WERI-Rb-1 (cell line): ENCODE measurements at regions not wholly inside any gene's neighbourhood (a gene's known extent, or its start where the extent isn't known, plus 50 kb on each side); places are given as distances from the start of the nearest gene placed in this dataset.

ENCODE experiments used
- DNase-seq: peaks from one replicate; pipeline ENCODE4 v3.0.0-alpha.2; 2020
- H3K27ac ChIP-seq: fragments of 250-450 bp; sonication (Bioruptor Pico); 2 replicates; pipeline ENCODE4 v1.5.1; 2020; ENCODE audit warnings: mild to moderate bottlenecking, moderate library complexity
- H3K27me3 ChIP-seq: fragments of 250-450 bp; sonication (Bioruptor Pico); 2 replicates; pipeline ENCODE4 v1.5.1; 2021; ENCODE audit warnings: mild to moderate bottlenecking, low read depth, moderate library complexity; ENCODE audit not compliant: insufficient read depth, severe bottlenecking
- H3K36me3 ChIP-seq: fragments of 250-450 bp; sonication (Bioruptor Pico); 2 replicates; pipeline ENCODE4 v1.5.1; 2020; ENCODE audit warnings: mild to moderate bottlenecking, moderate library complexity
- H3K4me3 ChIP-seq: 2 replicates; pipeline ENCODE4 v1.5.1; 2011; ENCODE audit warnings: low read depth, mild to moderate bottlenecking, control low read depth, low read length
- H3K9me3 ChIP-seq: fragments of 250-450 bp; sonication (Bioruptor Pico); 2 replicates; pipeline ENCODE4 v1.5.1; 2021; ENCODE audit warnings: mild to moderate bottlenecking, moderate library complexity; ENCODE audit not compliant: severe bottlenecking
- TF ChIP-seq, protein P1 (sequence below): IDR thresholded peaks from 2 replicates; pipeline ENCODE4 v1.5.1; 2011; ENCODE audit warnings: low read depth, mild to moderate bottlenecking, control low read depth, inconsistent platforms, low read length

DNA sequence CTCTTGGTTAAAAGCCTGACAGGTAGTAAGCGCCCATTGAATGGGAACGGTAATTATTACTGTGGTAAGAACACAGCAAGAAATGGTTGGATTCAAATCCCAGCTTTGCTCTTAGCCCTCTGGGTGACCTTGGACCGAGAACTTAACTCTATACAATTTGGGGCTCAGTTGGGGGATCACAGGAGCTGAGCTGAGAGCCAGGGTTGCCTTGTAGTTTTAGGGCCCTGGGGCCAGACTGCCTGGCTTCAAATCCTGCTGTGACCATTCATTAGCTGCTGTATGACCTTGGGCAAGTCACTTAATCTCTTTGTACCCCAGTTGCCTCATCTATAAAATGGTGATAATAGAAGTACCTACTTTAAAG is 87.4 kb upstream of the SH3PXD2B start:
- no peak for DNase-seq
- Histone ChIP-seq H3K9me3 (no peaks in the 10 kb centered on the region), H3K4me3 (no peak overlapping the region), H3K27me3 (no peaks in the 10 kb centered on the region), H3K36me3 (no peaks in the 10 kb centered on the region), H3K27ac (no peak overlapping the region)
- TF ChIP-seq, protein P1, sequence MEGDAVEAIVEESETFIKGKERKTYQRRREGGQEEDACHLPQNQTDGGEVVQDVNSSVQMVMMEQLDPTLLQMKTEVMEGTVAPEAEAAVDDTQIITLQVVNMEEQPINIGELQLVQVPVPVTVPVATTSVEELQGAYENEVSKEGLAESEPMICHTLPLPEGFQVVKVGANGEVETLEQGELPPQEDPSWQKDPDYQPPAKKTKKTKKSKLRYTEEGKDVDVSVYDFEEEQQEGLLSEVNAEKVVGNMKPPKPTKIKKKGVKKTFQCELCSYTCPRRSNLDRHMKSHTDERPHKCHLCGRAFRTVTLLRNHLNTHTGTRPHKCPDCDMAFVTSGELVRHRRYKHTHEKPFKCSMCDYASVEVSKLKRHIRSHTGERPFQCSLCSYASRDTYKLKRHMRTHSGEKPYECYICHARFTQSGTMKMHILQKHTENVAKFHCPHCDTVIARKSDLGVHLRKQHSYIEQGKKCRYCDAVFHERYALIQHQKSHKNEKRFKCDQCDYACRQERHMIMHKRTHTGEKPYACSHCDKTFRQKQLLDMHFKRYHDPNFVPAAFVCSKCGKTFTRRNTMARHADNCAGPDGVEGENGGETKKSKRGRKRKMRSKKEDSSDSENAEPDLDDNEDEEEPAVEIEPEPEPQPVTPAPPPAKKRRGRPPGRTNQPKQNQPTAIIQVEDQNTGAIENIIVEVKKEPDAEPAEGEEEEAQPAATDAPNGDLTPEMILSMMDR: no peak

DNA sequence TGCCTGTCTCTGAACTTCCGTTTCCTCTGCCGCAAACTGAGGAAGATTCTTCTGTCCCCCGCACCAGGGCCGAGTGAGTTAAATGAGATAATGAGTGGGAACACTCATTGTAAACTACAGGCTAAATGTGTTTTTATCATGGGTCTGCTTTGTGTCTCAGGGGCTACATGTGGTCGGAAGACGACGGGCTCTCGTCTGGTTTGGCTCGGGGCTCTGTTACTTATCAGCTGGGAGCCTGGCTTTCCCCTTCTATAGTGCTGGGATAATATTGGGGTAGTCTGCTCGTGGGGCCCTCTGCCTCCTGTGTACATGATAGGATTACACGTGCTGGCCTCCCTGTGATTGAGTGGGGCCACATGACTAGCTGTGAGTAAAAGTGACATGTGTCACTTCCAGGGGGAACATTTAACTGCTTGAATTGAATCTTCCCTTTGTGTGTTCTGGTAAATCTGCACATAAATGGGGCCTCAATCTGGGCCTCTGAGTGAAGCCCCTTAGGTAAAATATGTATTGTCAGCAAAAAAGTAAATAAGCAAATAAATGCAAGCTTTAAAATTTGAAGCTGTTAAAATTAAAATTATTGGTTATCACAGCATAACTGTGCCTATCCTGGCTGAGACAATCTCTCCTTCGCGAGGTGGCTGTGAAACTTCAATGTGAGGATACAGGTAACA is 86.9 kb upstream of the SH3PXD2B start:
- TF ChIP-seq, protein P1: no peak
- no peak for DNase-seq
- Histone ChIP-seq H3K27me3 (no peaks in the 10 kb centered on the region), H3K27ac (no peak overlapping the region), H3K9me3 (no peaks in the 10 kb centered on the region), H3K36me3 (no peaks in the 10 kb centered on the region), H3K4me3 (no peak overlapping the region)

DNA sequence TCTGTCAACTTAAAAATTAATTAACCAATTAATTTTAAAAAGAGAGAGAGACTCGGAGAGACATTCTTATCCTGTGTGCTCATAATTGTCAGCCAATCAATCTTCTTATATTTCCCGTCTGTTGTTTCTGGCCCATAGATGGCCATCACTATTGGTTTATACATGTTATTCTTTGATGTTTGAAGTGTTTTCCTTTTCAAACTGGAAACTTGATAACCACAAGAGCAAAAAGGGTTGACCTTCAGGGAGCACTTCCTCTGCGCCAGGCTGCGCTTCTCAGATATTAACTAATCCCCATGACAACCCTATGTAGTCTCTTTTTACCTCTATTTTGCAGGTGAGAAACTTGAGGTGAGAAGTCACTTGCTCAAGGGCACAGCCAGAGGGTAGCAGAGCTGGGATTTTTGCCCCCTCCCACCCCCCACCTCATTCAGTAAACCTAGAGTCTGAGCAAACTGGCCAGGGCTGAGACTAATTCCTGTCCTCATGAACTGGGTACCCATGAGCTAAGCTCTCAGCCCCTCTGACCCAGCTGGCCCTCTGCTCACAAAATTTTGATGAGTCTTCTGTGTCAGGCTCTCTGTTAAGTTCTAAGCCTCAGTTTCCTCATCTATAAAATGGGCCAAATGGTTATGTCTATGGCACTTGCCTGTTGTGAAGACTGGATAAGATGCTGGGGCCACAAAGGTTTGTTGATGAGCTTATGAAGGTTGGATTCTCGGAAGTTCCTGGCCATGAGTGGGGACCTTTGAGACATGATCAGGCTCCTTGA is 86.0 kb upstream of the SH3PXD2B start:
- Histone ChIP-seq H3K27me3 (no peaks in the 10 kb centered on the region), H3K36me3 (no peaks in the 10 kb centered on the region), H3K27ac (no peak overlapping the region), H3K9me3 (no peaks in the 10 kb centered on the region), H3K4me3 (no peak overlapping the region)
- TF ChIP-seq, protein P1: no peak
- DNase-seq: no peak

DNA sequence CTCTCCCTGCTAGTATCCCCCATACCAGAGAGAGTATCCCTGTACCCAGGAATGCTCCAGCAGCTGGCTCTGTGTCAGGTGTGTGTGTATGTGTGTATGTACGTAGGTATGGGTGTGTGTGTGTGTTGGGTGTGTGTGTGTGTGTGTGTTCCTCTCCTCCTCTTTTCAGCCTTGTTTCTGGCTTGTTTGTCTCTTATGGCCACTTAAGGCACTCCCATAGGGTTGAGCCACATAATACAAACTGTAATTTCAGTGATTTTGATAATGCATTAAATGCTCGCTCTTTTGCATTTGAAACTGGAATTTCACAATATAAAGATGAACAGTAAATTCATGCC is 80.8 kb upstream of the SH3PXD2B start:
- no peak for DNase-seq

DNA sequence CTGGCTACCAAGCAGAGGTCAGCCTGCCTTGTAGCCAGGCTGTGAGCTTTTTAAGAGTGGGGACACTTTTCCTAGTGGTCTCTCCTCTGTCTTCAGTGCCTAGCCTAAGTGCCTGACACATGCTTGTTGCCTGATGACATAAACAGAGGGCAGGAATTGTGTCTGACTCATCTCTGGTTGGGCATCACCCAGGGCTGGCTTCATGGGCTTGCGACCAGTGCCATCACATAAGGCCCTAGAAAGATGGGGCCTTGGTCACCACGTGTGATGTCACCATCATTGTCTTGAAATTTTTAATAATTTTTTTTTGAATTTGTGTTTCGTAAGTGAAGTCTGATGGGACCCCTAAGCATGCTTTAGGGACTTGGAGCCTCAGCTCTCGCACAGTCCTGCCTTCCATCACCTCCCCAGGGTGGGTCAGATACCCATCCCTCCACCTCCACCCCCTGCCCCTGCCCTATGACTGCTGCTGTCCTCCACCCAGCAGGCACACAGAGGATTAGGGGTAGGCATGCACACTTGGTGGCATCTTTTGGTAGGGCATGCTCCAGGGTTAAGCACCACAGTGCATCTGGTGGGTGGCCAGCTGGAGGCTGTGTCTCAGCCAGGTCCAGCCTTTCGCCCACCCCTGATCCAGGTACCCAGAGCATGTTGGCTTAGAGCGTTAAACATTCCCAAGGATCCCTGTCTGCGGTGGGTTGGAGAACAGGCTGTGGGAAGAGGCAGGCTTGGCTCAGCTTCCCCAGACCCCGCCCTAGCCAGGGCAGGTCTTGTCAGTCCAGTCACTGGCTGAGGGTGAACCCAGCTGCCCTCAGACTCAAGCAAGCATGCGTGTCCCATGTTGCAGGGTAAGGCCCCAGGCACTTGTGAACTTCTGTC is 80.1 kb upstream of the SH3PXD2B start:
- Histone ChIP-seq H3K27ac (no peak overlapping the region), H3K36me3 (no peaks in the 10 kb centered on the region), H3K4me3 (no peak overlapping the region), H3K9me3 (no peaks in the 10 kb centered on the region), H3K27me3 (no peaks in the 10 kb centered on the region)
- DNase-seq: no peak
- TF ChIP-seq, protein P1: no peak

More for the DNA sequence above, 80.8 kb upstream of the SH3PXD2B start:
- H3K36me3 ChIP-seq: no peaks in the 10 kb centered on the region
- no peak overlapping the region for H3K27ac ChIP-seq
- H3K27me3 ChIP-seq: no peaks in the 10 kb centered on the region
- no peaks in the 10 kb centered on the region for H3K9me3 ChIP-seq
- no peak overlapping the region for H3K4me3 ChIP-seq
- TF ChIP-seq, protein P1: no peak
